ENCODE measurements at regions not wholly inside any gene's neighbourhood (a gene's known extent, or its start where the extent isn't known, plus 50 kb on each side); places are given as distances from the start of the nearest gene placed in this dataset.

DNA sequence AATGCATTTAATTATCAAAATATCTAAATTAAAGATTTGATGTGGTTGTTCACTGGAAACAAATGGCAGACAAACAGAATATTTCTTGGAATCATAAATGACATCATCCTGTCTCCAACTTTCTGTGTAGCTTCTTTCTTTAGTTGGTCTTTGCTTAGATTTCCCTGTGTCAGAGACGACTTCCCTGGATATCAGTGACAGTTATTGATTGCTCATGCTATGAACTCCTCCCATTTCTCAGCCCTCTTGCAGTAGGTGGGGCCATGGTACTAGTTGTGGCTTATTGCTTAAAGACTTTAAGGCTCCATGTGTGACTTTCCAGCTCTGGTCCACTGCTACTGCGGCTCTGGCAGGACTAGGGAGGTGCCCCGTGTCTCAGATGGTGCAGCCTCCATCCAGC is 592.6 kb downstream of the MTRR start:
- TF ChIP-seq JUND (IDR thresholded peaks at IDR 0.05; ENCODE audit: low read depth): no peak
- in situ Hi-C loops (cut with HindIII; ENCODE audit: low pct_unique_long_range_greater_than_20kb, low sequenced_read_pairs): no loop called here
- DNase-seq (ENCODE audit: low read depth in 1 of 2, low spot score in 1 of 2): no peak

DNA sequence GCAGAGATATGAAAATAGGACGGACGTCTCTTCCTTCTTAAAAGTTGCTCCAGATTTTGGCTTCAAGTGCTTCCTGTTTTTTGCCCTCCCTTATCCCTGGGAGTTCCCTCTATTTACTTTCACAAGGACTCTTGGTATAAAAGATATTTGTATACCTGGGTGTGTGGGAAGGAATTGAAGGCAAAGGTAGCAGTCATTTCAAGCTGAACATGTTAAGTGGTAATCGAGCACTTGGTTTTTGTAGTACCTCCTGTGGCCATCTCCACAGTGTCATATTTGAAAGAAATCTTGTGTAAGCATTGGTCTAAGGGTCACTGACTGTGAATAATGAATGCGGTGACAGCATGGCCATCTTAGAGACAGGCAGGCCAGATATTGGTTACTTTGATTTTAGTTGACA is 593.6 kb downstream of the MTRR start:
- in situ Hi-C loops (cut with HindIII; ENCODE audit: low pct_unique_long_range_greater_than_20kb, low sequenced_read_pairs): no loop called here
- TF ChIP-seq JUND (IDR thresholded peaks at IDR 0.05; ENCODE audit: low read depth): no peak
- no peak for DNase-seq (ENCODE audit: low read depth in 1 of 2, low spot score in 1 of 2)

DNA sequence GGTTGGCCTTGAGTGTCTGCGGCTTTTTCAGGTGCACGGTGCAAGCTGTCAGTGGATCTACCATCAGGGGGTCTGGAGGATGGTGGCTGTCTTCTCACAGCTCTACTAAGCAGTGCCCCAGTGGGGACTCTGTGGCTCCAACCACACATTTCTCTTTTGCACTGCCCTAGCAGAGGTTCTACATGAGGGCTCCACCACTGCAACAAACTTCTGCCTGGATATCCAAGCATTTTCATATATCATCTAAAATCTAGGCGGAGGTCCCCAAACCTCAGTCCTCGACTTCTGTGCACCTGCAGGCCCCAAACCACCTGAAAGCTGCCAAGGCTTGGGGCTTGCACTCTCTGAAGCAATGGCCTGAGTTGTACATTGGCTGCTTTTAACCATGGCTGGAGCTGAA is 601.5 kb downstream of the MTRR start:
- TF ChIP-seq JUND (IDR thresholded peaks at IDR 0.05; ENCODE audit: low read depth): no peak
- no peak for DNase-seq (ENCODE audit: low read depth in 1 of 2, low spot score in 1 of 2)
- in situ Hi-C loops (cut with HindIII; ENCODE audit: low pct_unique_long_range_greater_than_20kb, low sequenced_read_pairs): no loop called here

DNA sequence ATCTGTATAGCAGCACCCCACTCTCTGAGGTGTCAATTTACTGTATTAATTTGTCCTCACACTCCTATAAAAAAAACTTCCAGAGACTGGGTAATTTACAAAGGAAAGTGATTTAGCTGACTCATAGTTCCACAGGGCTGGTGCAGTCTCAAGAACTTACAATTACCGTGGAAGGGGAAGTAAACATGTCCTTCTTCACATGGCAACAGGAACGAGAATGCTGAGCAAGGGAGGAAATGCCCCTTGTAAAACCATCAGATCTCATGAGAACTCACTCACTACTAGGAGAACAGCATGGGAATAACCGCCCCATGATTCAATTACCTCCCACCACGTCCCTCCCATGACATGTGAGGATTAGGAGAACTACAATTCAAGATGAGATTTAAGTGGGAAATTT is 602.6 kb downstream of the MTRR start:
- DNase-seq (ENCODE audit: low read depth in 1 of 2, low spot score in 1 of 2): no peak
- in situ Hi-C loops (cut with HindIII; ENCODE audit: low pct_unique_long_range_greater_than_20kb, low sequenced_read_pairs): no loop called here
- TF ChIP-seq JUND (IDR thresholded peaks at IDR 0.05; ENCODE audit: low read depth): no peak

GRCh38 chr5:8473016-8473415 is 604.1 kb downstream of the MTRR start:
- no peak for TF ChIP-seq JUND (IDR thresholded peaks at IDR 0.05; ENCODE audit: low read depth)
- DNase-seq (ENCODE audit: low read depth in 1 of 2, low spot score in 1 of 2): no peak
- in situ Hi-C loops (cut with HindIII; ENCODE audit: low pct_unique_long_range_greater_than_20kb, low sequenced_read_pairs): no loop called here

DNA sequence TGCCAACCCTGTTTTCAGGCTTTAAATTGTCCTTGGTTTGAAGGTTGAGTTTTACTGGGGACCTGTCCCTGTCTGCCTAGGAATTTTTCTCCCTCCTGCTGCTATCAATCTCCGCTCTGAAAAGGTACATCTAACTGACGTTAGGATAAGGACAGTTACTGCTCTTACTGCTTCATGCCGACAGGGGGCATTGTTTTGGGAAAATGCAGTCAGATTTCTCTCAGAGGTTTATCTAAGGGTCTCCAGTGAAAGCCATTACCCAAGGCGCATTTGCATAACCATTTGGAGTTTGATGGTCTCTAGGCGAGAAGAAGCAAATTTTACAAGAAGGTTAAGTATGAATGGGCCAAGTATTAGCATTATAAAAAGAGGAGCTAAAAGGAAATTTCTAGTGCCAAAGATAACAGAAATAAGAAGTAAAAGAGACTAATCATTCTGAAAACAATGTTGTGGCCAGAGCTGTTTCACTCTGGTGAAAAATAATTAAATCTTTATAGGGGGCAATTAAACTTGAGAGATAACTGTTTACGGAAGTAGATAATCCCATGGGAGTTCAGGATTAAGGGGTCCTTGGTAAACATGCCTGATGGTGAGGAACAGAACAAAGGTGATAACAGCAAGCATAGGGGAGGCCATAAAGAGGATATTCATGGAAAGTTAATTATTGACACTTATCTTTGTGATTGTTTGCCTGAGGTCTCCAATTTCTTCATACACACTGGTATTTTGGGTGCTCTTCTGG is 605.0 kb downstream of the MTRR start:
- no peak for DNase-seq (ENCODE audit: low read depth in 1 of 2, low spot score in 1 of 2)
- TF ChIP-seq JUND (IDR thresholded peaks at IDR 0.05; ENCODE audit: low read depth): no peak
- in situ Hi-C loops (cut with HindIII; ENCODE audit: low pct_unique_long_range_greater_than_20kb, low sequenced_read_pairs): no loop called here

DNA sequence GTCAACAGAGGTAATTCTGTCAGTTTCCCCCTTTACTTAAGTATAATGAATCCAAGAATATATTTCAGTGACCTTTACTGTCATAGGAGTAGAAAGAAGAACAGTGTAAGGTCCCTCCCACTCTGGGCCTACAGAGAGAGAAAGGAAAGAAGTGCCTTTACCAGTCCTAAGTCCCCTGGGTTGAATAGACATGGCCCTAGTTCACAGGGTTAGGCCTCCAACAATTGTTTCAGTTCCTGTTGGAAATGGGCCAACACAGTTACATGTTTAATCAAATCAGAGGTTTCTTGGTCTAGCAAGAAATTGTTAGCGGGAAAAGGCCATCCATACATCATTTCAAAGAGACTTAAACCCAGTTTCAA is 605.6 kb downstream of the MTRR start:
- in situ Hi-C loops (cut with HindIII; ENCODE audit: low pct_unique_long_range_greater_than_20kb, low sequenced_read_pairs): no loop called here
- no peak for TF ChIP-seq JUND (IDR thresholded peaks at IDR 0.05; ENCODE audit: low read depth)
- no peak for DNase-seq (ENCODE audit: low read depth in 1 of 2, low spot score in 1 of 2)

- DNase-seq (ENCODE audit: low read depth in 1 of 2, low spot score in 1 of 2): no peak
- no peak for TF ChIP-seq JUND (IDR thresholded peaks at IDR 0.05; ENCODE audit: low read depth)
- in situ Hi-C loops (cut with HindIII; ENCODE audit: low pct_unique_long_range_greater_than_20kb, low sequenced_read_pairs): no loop called here
These were observed 609.4 kb downstream of the MTRR start for GRCh38 chr5:8478326-8478725.

- in situ Hi-C loops (cut with HindIII; ENCODE audit: low pct_unique_long_range_greater_than_20kb, low sequenced_read_pairs): no loop called here
- no peak for TF ChIP-seq JUND (IDR thresholded peaks at IDR 0.05; ENCODE audit: low read depth)
- DNase-seq (ENCODE audit: low read depth in 1 of 2, low spot score in 1 of 2): no peak
These were observed 612.1 kb downstream of the MTRR start for GRCh38 chr5:8481007-8481406.

GRCh38 chr5:8491254-8491653 is 622.3 kb downstream of the MTRR start:
- in situ Hi-C loops (cut with HindIII; ENCODE audit: low pct_unique_long_range_greater_than_20kb, low sequenced_read_pairs): no loop called here
- no peak for DNase-seq (ENCODE audit: low read depth in 1 of 2, low spot score in 1 of 2)
- no peak for TF ChIP-seq JUND (IDR thresholded peaks at IDR 0.05; ENCODE audit: low read depth)

GRCh38 chr5:8493176-8493575 is 624.2 kb downstream of the MTRR start:
- no peak for DNase-seq (ENCODE audit: low read depth in 1 of 2, low spot score in 1 of 2)

DNA sequence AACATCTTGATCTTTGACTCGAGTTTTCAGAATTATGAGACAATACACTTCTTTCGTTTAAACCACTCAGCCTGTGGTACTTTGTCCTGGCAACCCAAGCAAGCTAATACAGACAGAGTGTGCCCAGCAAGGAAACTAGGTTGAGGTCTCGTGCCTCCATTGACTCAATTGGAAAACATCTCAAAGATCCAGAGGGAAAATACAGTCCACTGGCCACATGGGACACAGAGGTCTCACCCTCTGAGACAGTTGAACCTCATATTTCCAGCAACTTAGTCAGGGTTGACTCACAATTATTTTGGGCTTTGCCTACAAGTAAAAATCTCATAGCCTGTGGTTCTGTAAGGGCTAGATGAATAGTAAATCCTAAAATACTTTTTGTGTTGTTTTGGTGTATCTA is 631.5 kb downstream of the MTRR start:
- TF ChIP-seq JUND (IDR thresholded peaks at IDR 0.05; ENCODE audit: low read depth): no peak
- in situ Hi-C loops (cut with HindIII; ENCODE audit: low pct_unique_long_range_greater_than_20kb, low sequenced_read_pairs): no loop called here

More at GRCh38 chr5:8493176-8493575, 624.2 kb downstream of the MTRR start:
- TF ChIP-seq JUND (IDR thresholded peaks at IDR 0.05; ENCODE audit: low read depth): no peak
- in situ Hi-C loops (cut with HindIII; ENCODE audit: low pct_unique_long_range_greater_than_20kb, low sequenced_read_pairs): no loop called here

GRCh38 chr5:8505196-8505595 is 636.2 kb downstream of the MTRR start:
- no peak for DNase-seq (ENCODE audit: low read depth in 1 of 2, low spot score in 1 of 2)
- in situ Hi-C loops (cut with HindIII; ENCODE audit: low pct_unique_long_range_greater_than_20kb, low sequenced_read_pairs): no loop called here
- no peak for TF ChIP-seq JUND (IDR thresholded peaks at IDR 0.05; ENCODE audit: low read depth)

More for the DNA sequence above, 631.5 kb downstream of the MTRR start:
- no peak for DNase-seq (ENCODE audit: low read depth in 1 of 2, low spot score in 1 of 2)

GRCh38 chr5:8508231-8508630 is 639.3 kb downstream of the MTRR start:
- TF ChIP-seq JUND (IDR thresholded peaks at IDR 0.05; ENCODE audit: low read depth): no peak
- no peak for DNase-seq (ENCODE audit: low read depth in 1 of 2, low spot score in 1 of 2)
- in situ Hi-C loops (cut with HindIII; ENCODE audit: low pct_unique_long_range_greater_than_20kb, low sequenced_read_pairs): no loop called here
